ENCODE measurements at regions not wholly inside any gene's neighbourhood (a gene's known extent, or its start where the extent isn't known, plus 50 kb on each side); places are given as distances from the start of the nearest gene placed in this dataset.
"Not testable (repeated sequence)": the region's sequence is repeated elsewhere in the genome, so short reads cannot be mapped to it uniquely, and the experiment has no call there.

DNA sequence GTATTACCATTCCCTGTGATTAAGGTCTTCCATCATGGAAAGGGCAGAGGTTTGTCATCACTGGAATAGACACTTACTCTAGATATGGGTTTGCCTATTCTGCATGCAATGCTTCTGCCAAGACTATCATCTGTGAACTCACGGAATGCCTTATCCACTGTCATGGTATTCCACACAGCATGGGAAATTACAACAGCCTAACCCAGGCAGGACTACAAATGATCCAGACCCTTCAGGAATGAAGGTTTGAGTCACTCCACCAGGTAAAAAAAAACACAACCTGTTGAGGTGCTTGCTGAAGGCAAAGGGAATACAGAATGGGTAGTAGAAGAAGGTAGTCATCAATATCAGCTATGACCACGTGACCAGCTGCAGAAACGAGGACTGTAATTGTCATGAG lies 89.0 kb upstream of the RANBP6 start:
- intact Hi-C loops (cut with micrococcal nuclease); FAIRE-seq: not testable (repeated sequence)
- 13% methylated on average over 3 of the region's 3 CpGs for WGBS (ENCODE audit: insufficient coverage, low coverage, missing lambda C conversion rate)

DNA sequence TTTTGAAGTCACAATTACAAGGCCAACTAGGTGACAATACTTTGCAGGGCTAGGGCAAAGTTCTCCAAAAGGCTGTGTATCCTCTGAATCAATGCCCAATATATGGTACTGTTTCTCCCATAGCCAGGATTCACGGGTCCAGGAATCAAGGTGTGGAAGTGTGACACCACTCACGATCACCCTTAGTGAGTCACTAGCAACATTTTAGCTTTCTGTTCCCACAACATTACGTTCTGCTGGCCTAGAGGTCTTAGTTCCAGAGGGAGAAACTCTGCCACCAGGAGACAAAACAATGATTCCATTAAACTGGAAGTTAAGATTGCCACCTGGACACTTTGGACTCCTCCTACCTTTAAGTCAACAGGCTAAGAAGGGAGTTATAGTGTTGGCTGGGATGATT lies 88.5 kb upstream of the RANBP6 start:
- H3K4me3 ChIP-seq; POLR2A ChIA-PET; H3K9me3 ChIP-seq (replicated peaks; ENCODE audit: control insufficient read depth, insufficient read depth, low read depth, low read length); CTCF ChIA-PET (ENCODE audit: low intra/inter-chr PET ratio); H3K4me2 ChIP-seq (ENCODE audit: insufficient read depth, low read length); H3K27ac ChIP-seq (ENCODE audit: extremely low read depth, low read depth, low read length); BruUV-seq (replicated peaks); H3K4me1 ChIP-seq (replicated peaks in 1 of 2; ENCODE audit: control insufficient read depth in 2 of 2, insufficient read depth in 2 of 2, low read length in 2 of 2); intact Hi-C loops (cut with micrococcal nuclease); H3K36me3 ChIP-seq (ENCODE audit: control insufficient read depth, insufficient read depth, low read length); H3K9ac ChIP-seq (ENCODE audit: insufficient read depth in 1 of 2, low read depth in 2 of 2, low read length in 2 of 2); H3K9me1 ChIP-seq (ENCODE audit: control insufficient read depth, insufficient read depth, low read length); in situ Hi-C loops (cut with MboI); ATAC-seq; H2AFZ ChIP-seq (ENCODE audit: low read depth, low read length); H3K79me2 ChIP-seq (ENCODE audit: control insufficient read depth, insufficient read depth, low read length); H3K27me3 ChIP-seq (ENCODE audit: control insufficient read depth in 2 of 2, insufficient read depth in 2 of 2, low read length in 2 of 2); DNase-seq (ENCODE audit: extremely low read depth in 1 of 4, low spot score in 3 of 4); FAIRE-seq; H4K20me1 ChIP-seq (replicated peaks; ENCODE audit: control insufficient read depth, insufficient read depth, low read length): not testable (repeated sequence)
- WGBS (ENCODE audit: insufficient coverage, low coverage, missing lambda C conversion rate): 0% methylated on average over 3 of the region's 3 CpGs

More for the DNA sequence above, 89.0 kb upstream of the RANBP6 start:
- BruUV-seq (replicated peaks); CTCF ChIA-PET (ENCODE audit: low intra/inter-chr PET ratio); H3K36me3 ChIP-seq (ENCODE audit: control insufficient read depth, insufficient read depth, low read length); H2AFZ ChIP-seq (ENCODE audit: low read depth, low read length); H3K9ac ChIP-seq (ENCODE audit: insufficient read depth in 1 of 2, low read depth in 2 of 2, low read length in 2 of 2); H3K9me1 ChIP-seq (ENCODE audit: control insufficient read depth, insufficient read depth, low read length); H3K9me3 ChIP-seq (replicated peaks; ENCODE audit: control insufficient read depth, insufficient read depth, low read depth, low read length); H3K79me2 ChIP-seq (ENCODE audit: control insufficient read depth, insufficient read depth, low read length); ATAC-seq; H3K27ac ChIP-seq (ENCODE audit: extremely low read depth, low read depth, low read length); H3K4me3 ChIP-seq; POLR2A ChIA-PET; H3K27me3 ChIP-seq (ENCODE audit: control insufficient read depth in 2 of 2, insufficient read depth in 2 of 2, low read length in 2 of 2); DNase-seq (ENCODE audit: extremely low read depth in 1 of 4, low spot score in 3 of 4); H3K4me1 ChIP-seq (replicated peaks in 1 of 2; ENCODE audit: control insufficient read depth in 2 of 2, insufficient read depth in 2 of 2, low read length in 2 of 2); H4K20me1 ChIP-seq (replicated peaks; ENCODE audit: control insufficient read depth, insufficient read depth, low read length); in situ Hi-C loops (cut with MboI); H3K4me2 ChIP-seq (ENCODE audit: insufficient read depth, low read length): not testable (repeated sequence)
- TF ChIP-seq, protein P1, sequence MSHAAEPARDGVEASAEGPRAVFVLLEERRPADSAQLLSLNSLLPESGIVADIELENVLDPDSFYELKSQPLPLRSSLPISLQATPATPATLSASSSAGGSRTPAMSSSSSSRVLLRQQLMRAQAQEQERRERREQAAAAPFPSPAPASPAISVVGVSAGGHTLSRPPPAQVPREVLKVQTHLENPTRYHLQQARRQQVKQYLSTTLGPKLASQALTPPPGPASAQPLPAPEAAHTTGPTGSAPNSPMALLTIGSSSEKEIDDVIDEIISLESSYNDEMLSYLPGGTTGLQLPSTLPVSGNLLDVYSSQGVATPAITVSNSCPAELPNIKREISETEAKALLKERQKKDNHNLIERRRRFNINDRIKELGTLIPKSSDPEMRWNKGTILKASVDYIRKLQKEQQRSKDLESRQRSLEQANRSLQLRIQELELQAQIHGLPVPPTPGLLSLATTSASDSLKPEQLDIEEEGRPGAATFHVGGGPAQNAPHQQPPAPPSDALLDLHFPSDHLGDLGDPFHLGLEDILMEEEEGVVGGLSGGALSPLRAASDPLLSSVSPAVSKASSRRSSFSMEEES (CRISPR knock-in tag; IDR thresholded peaks at IDR 0.05): peak; percentile 47
- peak; percentile 39 for TF ChIP-seq RAD51 (IDR thresholded peaks at IDR 0.05; ENCODE audit: borderline replicate concordance, low read depth)

DNA sequence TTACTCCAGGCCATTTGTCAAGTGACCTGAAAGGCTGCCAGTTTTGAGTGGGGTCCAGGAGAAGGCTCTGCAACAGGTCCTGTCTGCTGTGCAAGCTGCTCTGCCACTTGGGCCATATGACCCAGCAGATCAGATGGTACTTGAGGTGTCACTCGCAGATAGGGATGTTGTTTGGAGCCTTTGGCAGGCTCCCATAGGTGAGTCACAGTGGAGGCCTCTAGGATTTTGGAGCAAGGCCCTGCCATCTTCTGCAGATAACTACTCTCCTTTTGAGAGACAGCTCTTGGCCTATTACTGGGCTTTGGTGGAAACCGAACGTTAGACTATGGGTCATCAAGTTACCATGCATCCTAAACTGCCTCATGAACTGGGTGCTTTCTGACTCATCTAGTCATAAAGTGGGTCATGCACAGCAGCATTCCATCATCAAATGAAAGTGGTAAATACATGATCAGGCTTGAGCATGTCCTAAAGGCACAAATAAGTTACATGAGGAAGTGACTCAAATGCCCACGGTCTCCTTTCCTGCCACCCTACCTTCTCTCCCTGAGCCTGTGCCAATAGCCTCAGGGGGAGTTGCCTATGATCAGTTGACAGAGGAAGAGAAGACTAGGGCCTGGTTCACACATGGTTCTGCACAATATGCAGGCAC lies 87.0 kb upstream of the RANBP6 start:
- intact Hi-C loops (cut with micrococcal nuclease); H3K4me1 ChIP-seq (replicated peaks in 1 of 2; ENCODE audit: control insufficient read depth in 2 of 2, insufficient read depth in 2 of 2, low read length in 2 of 2); H3K27me3 ChIP-seq (ENCODE audit: control insufficient read depth in 2 of 2, insufficient read depth in 2 of 2, low read length in 2 of 2); H3K27ac ChIP-seq (ENCODE audit: extremely low read depth, low read depth, low read length); ATAC-seq; H3K79me2 ChIP-seq (ENCODE audit: control insufficient read depth, insufficient read depth, low read length); FAIRE-seq; H4K20me1 ChIP-seq (replicated peaks; ENCODE audit: control insufficient read depth, insufficient read depth, low read length); H3K9ac ChIP-seq (ENCODE audit: insufficient read depth in 1 of 2, low read depth in 2 of 2, low read length in 2 of 2); H3K36me3 ChIP-seq (ENCODE audit: control insufficient read depth, insufficient read depth, low read length); CTCF ChIA-PET (ENCODE audit: low intra/inter-chr PET ratio); H2AFZ ChIP-seq (ENCODE audit: low read depth, low read length); H3K4me3 ChIP-seq; H3K9me3 ChIP-seq (replicated peaks; ENCODE audit: control insufficient read depth, insufficient read depth, low read depth, low read length); DNase-seq (ENCODE audit: extremely low read depth in 1 of 4, low spot score in 3 of 4); H3K9me1 ChIP-seq (ENCODE audit: control insufficient read depth, insufficient read depth, low read length); BruUV-seq (replicated peaks); in situ Hi-C loops (cut with MboI); H3K4me2 ChIP-seq (ENCODE audit: insufficient read depth, low read length); POLR2A ChIA-PET: not testable (repeated sequence)
- WGBS (ENCODE audit: insufficient coverage, low coverage, missing lambda C conversion rate): 6% methylated on average over 3 of the region's 4 CpGs
